SK-N-SH (cell line): ENCODE measurements at regions not wholly inside any gene's neighbourhood (a gene's known extent, or its start where the extent isn't known, plus 50 kb on each side); places are given as distances from the start of the nearest gene placed in this dataset.

Experiments
- CHD2 ChIP-seq: fragments of 150-350 bp; IDR thresholded peaks from 2 replicates; pipeline ENCODE4 v1.6.1; 2018; ENCODE audit warnings: low read length; ENCODE audit not compliant: partially characterized antibody
- EZH2phosphoT487 ChIP-seq: fragments of 200-600 bp; sonication (generic); IDR thresholded peaks from 2 replicates; pipeline ENCODE4 v1.6.1; 2017; ENCODE audit warnings: low read depth, mixed run types, mild to moderate bottlenecking, antibody characterized with exemption, moderate library complexity, borderline replicate concordance
- TF ChIP-seq, protein P1 (sequence below): fragments of 200-600 bp; sonication (generic); IDR thresholded peaks from 2 replicates; pipeline ENCODE4 v1.6.1; 2017; ENCODE audit warnings: antibody characterized with exemption, mild to moderate bottlenecking, moderate library complexity
- TF ChIP-seq, protein P2 (sequence below): IDR thresholded peaks from 2 replicates; pipeline ENCODE4 v1.4.0; 2012; ENCODE audit warnings: low read depth, borderline replicate concordance
- TF ChIP-seq, protein P3 (sequence below): IDR thresholded peaks from 2 replicates; pipeline ENCODE4 v1.4.0; 2012; ENCODE audit warnings: low read depth

DNA sequence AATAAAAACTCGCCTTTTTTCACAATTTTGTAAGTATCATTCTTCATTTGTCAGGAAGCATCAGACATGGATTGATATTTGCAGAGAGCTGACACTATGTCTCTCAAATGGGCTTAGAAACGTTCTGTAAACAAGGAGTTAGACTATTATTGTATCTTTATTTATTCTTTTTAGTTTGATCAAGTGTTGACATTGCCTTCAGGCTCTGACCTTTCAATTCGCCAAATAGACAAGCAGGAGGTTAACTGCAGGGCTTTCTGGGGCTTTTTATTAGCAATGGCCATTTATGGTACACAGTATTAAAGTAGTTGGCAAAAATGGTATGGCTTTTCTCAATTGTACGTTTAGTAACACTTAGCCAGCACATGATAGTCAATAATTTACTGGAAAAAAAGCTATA, 221.7 kb downstream of the ZWINT start:
- TF ChIP-seq, protein P1, sequence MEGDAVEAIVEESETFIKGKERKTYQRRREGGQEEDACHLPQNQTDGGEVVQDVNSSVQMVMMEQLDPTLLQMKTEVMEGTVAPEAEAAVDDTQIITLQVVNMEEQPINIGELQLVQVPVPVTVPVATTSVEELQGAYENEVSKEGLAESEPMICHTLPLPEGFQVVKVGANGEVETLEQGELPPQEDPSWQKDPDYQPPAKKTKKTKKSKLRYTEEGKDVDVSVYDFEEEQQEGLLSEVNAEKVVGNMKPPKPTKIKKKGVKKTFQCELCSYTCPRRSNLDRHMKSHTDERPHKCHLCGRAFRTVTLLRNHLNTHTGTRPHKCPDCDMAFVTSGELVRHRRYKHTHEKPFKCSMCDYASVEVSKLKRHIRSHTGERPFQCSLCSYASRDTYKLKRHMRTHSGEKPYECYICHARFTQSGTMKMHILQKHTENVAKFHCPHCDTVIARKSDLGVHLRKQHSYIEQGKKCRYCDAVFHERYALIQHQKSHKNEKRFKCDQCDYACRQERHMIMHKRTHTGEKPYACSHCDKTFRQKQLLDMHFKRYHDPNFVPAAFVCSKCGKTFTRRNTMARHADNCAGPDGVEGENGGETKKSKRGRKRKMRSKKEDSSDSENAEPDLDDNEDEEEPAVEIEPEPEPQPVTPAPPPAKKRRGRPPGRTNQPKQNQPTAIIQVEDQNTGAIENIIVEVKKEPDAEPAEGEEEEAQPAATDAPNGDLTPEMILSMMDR, result no peak
- TF ChIP-seq CHD2, result no peak
- TF ChIP-seq, protein P2, sequence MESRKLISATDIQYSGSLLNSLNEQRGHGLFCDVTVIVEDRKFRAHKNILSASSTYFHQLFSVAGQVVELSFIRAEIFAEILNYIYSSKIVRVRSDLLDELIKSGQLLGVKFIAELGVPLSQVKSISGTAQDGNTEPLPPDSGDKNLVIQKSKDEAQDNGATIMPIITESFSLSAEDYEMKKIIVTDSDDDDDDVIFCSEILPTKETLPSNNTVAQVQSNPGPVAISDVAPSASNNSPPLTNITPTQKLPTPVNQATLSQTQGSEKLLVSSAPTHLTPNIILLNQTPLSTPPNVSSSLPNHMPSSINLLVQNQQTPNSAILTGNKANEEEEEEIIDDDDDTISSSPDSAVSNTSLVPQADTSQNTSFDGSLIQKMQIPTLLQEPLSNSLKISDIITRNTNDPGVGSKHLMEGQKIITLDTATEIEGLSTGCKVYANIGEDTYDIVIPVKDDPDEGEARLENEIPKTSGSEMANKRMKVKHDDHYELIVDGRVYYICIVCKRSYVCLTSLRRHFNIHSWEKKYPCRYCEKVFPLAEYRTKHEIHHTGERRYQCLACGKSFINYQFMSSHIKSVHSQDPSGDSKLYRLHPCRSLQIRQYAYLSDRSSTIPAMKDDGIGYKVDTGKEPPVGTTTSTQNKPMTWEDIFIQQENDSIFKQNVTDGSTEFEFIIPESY, result no peak
- TF ChIP-seq, protein P3, sequence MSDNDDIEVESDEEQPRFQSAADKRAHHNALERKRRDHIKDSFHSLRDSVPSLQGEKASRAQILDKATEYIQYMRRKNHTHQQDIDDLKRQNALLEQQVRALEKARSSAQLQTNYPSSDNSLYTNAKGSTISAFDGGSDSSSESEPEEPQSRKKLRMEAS, result no peak
- no peak for TF ChIP-seq EZH2phosphoT487
